GM23338 (cell line): ENCODE measurements at regions not wholly inside any gene's neighbourhood (a gene's known extent, or its start where the extent isn't known, plus 50 kb on each side); places are given as distances from the start of the nearest gene placed in this dataset.
A peak's percentile ranks its signal among the peaks of the same experiment; 100 is the strongest.

Source experiments
- ATAC-seq: fragments of 200-7000 bp; cut with Tn5 transposase; 3 replicates; pipeline ENCODE4 v1.9.1; 2020
- DNase-seq: peaks from one replicate; pipeline ENCODE4 v3.0.0-alpha.2; 2015; ENCODE audit warnings: low spot score
- H2AFZ ChIP-seq: fragments of 200-600 bp; sonication (generic); 2 replicates; pipeline ENCODE4 v1.8.0; 2016; ENCODE audit warnings: antibody characterized with exemption, mild to moderate bottlenecking, moderate library complexity
- H3F3A ChIP-seq: fragments of 200-600 bp; sonication (generic); replicated peaks from 2 replicates; pipeline ENCODE4 v1.8.0; 2017; ENCODE audit warnings: antibody characterized with exemption, mixed run types, low read depth
- H3K27ac ChIP-seq: fragments of 200-600 bp; sonication (generic); 2 replicates; pipeline ENCODE4 v1.6.1; 2016; ENCODE audit warnings: low read depth
- H3K27me3 ChIP-seq: fragments of 200-600 bp; sonication (generic); 2 replicates; pipeline ENCODE4 v1.8.0; 2016; ENCODE audit warnings: mild to moderate bottlenecking, mixed run types, moderate library complexity; ENCODE audit not compliant: insufficient read depth
- H3K36me3 ChIP-seq: fragments of 200-600 bp; sonication (generic); 2 replicates; pipeline ENCODE4 v1.8.0; 2016; ENCODE audit warnings: mild to moderate bottlenecking; ENCODE audit not compliant: insufficient read depth
- H3K4me1 ChIP-seq: fragments of 200-600 bp; sonication (generic); 2 replicates; pipeline ENCODE4 v1.8.0; 2016; ENCODE audit warnings: mild to moderate bottlenecking, moderate library complexity; ENCODE audit not compliant: insufficient read depth
- H3K4me2 ChIP-seq: fragments of 200-600 bp; sonication (generic); 2 replicates; pipeline ENCODE4 v1.7.1; 2017; ENCODE audit warnings: mixed run types
- H3K4me3 ChIP-seq: fragments of 200-600 bp; sonication (generic); 2 replicates; pipeline ENCODE4 v1.6.1; 2016; ENCODE audit warnings: mixed run types
- H3K79me2 ChIP-seq: fragments of 200-600 bp; sonication (generic); replicated peaks from 2 replicates; pipeline ENCODE4 v1.8.0; 2017; ENCODE audit warnings: mild to moderate bottlenecking; ENCODE audit not compliant: insufficient read depth
- H3K9me2 ChIP-seq: fragments of 200-600 bp; sonication (generic); 2 replicates; pipeline ENCODE4 v1.8.0; 2017; ENCODE audit not compliant: insufficient read depth
- H4K20me1 ChIP-seq: fragments of 200-600 bp; sonication (generic); replicated peaks from 2 replicates; pipeline ENCODE4 v1.8.0; 2017; ENCODE audit warnings: mild to moderate bottlenecking; ENCODE audit not compliant: insufficient read depth
- H3K27ac Mint-ChIP-seq: 2 replicates; pipeline ENCODE4 v1.8.0; 2020; ENCODE audit warnings: inconsistent platforms, mild to moderate bottlenecking, moderate library complexity, mixed read lengths
- H3K27me3 Mint-ChIP-seq: 3 replicates; pipeline ENCODE4 v1.8.0; 2022; ENCODE audit warnings: low read depth, mild to moderate bottlenecking, moderate library complexity, mixed read lengths, inconsistent platforms; ENCODE audit not compliant: insufficient read depth, poor library complexity
- H3K36me3 Mint-ChIP-seq: 3 replicates; pipeline ENCODE4 v1.8.0; 2021; ENCODE audit warnings: low read depth, mild to moderate bottlenecking, inconsistent platforms, moderate library complexity, mixed read lengths
- H3K4me1 Mint-ChIP-seq: 3 replicates; pipeline ENCODE4 v1.8.0; 2020; ENCODE audit warnings: mild to moderate bottlenecking, inconsistent platforms, mixed read lengths
- H3K4me3 Mint-ChIP-seq: 3 replicates; pipeline ENCODE4 v1.8.0; 2021; ENCODE audit warnings: moderate library complexity, mild to moderate bottlenecking, inconsistent platforms, mixed read lengths
- H3K9me3 Mint-ChIP-seq: 3 replicates; pipeline ENCODE4 v1.8.0; 2020; ENCODE audit warnings: moderate library complexity, mild to moderate bottlenecking, inconsistent platforms, mixed read lengths
- CREB1 ChIP-seq: fragments of 250-450 bp; sonication (Bioruptor Pico); IDR thresholded peaks from 2 replicates; pipeline ENCODE4 v1.5.0; 2020; ENCODE audit warnings: low read depth, mild to moderate bottlenecking, moderate library complexity
- EZH2phosphoT487 ChIP-seq: fragments of 200-600 bp; sonication (generic); IDR thresholded peaks from one replicate; pipeline ENCODE4 v1.8.1; 2018; ENCODE audit warnings: antibody characterized with exemption; ENCODE audit not compliant: unreplicated experiment
- NANOG ChIP-seq: IDR thresholded peaks from 2 replicates; pipeline ENCODE4 v1.6.1; 2016; ENCODE audit warnings: antibody characterized with exemption, borderline replicate concordance
- POLR2AphosphoS5 ChIP-seq: IDR thresholded peaks from 2 replicates; pipeline ENCODE4 v1.6.1; 2016; ENCODE audit warnings: antibody characterized with exemption, low read depth
- STAT1 ChIP-seq: IDR thresholded peaks from one replicate; pipeline ENCODE4 v1.6.1; 2016; ENCODE audit warnings: antibody characterized with exemption; ENCODE audit not compliant: unreplicated experiment
- ZNF114 ChIP-seq: fragments of 250-450 bp; sonication (Bioruptor Pico); IDR thresholded peaks from 2 replicates; pipeline ENCODE4 v1.5.0; 2020; ENCODE audit warnings: mild to moderate bottlenecking, moderate library complexity
- TF ChIP-seq, protein P1 (sequence below): IDR thresholded peaks from 2 replicates; pipeline ENCODE4 v1.6.1; 2016; ENCODE audit warnings: antibody characterized with exemption
- TF ChIP-seq, protein P2 (sequence below): IDR thresholded peaks from one replicate; pipeline ENCODE4 v1.6.1; 2018; ENCODE audit warnings: antibody characterized with exemption; ENCODE audit not compliant: unreplicated experiment
- TF ChIP-seq, protein P3 (sequence below), 2 experiments: fragments of 200-600 bp in 1 of 2; sonication (generic) in 1 of 2; conservative IDR thresholded peaks; 2 replicates each; pipeline versions ENCODE4 v1.5.1 to v1.6.1; 2016 to 2017; ENCODE audit warnings: antibody characterized with exemption in 2 of 2, low read depth in 2 of 2, mild to moderate bottlenecking in 2 of 2, moderate library complexity in 1 of 2

DNA sequence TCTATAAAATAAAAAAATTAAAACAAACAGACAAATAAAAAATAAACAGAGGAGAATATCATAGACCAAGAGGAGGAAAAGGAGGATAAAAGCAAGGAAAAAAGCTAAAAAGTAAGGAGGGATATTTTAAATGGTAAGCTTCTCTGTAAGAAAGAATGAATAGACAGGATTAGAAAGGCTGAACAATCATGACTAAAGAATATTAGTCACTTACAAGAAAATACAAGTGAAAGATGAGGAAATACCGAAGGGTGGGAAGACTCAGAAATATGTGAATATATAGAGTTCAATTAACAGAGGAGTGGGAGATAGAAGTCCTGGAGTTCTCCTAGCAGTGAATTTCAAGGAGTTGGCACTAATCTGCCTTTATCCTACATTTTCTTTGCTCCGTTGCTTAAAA lies 162.6 kb downstream of the RTL3 start:
- no peak overlapping the region for H2AFZ ChIP-seq
- H3K79me2 ChIP-seq: no peaks in the 10 kb centered on the region
- H3K27ac ChIP-seq: no peak overlapping the region
- no peaks in the 10 kb centered on the region for H3K36me3 ChIP-seq
- Mint-ChIP-seq H3K9me3 (no peaks in the 10 kb centered on the region; the same call in 1 of the 3 replicates), H3K4me3 (no peak overlapping the region), H3K27ac (no peak overlapping the region), H3K4me1 (peaks cover 6% of the 10 kb centered on the region; the same call in 2 of the 3 replicates), H3K27me3 (peaks cover 1% of the 10 kb centered on the region), H3K36me3 (no peaks in the 10 kb centered on the region)
- H3F3A ChIP-seq: no peaks in the 10 kb centered on the region
- no peaks in the 10 kb centered on the region for H3K9me2 ChIP-seq
- no peaks in the 10 kb centered on the region for H3K27me3 ChIP-seq
- no peak overlapping the region for H3K4me3 ChIP-seq
- DNase-seq (no peak), ATAC-seq (no peak)
- H3K4me2 ChIP-seq: no peak overlapping the region
- no peaks in the 10 kb centered on the region for H4K20me1 ChIP-seq
- H3K4me1 ChIP-seq: no peaks in the 10 kb centered on the region; the same call in 1 of the 2 replicates
- no peak for TF ChIP-seq CREB1 (CRISPR knock-in tag)

DNA sequence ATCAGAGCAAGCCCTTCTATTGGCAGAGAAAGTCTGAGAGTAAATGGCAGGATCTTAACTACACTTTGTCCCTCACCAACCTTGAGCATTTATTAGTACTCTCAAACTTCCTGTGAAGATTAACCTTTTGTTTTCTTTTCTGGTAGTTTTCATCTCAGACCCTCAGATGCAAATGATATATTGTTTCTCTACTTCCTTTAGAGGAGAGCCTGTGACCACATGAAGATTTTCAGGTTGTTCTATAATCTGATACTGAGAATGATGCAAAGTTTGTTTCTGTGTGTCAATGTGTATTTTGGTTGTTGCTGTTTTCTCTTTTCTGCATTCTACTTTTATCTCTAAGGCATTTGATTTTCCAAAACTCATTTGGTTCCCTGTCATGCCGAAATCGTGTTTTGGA lies 165.8 kb upstream of the CYSLTR1 start:
- Histone ChIP-seq H2AFZ (0 out of 2 replicates have a peak overlapping the region, but pooled peaks have one; percentile 28), H3K9me2 (no peaks in the 10 kb centered on the region), H3K27me3 (no peaks in the 10 kb centered on the region), H3K79me2 (no peaks in the 10 kb centered on the region), H4K20me1 (no peaks in the 10 kb centered on the region), H3K36me3 (no peaks in the 10 kb centered on the region), H3F3A (no peaks in the 10 kb centered on the region), H3K4me3 (no peak overlapping the region), H3K4me2 (no peak overlapping the region), H3K27ac (no peak overlapping the region), H3K4me1 (no peaks in the 10 kb centered on the region; the same call in 1 of the 2 replicates)
- no peak for DNase-seq
- H3K4me1 Mint-ChIP-seq: peaks cover 6% of the 10 kb centered on the region; the same call in 1 of the 3 replicates
- TF ChIP-seq, protein P1, sequence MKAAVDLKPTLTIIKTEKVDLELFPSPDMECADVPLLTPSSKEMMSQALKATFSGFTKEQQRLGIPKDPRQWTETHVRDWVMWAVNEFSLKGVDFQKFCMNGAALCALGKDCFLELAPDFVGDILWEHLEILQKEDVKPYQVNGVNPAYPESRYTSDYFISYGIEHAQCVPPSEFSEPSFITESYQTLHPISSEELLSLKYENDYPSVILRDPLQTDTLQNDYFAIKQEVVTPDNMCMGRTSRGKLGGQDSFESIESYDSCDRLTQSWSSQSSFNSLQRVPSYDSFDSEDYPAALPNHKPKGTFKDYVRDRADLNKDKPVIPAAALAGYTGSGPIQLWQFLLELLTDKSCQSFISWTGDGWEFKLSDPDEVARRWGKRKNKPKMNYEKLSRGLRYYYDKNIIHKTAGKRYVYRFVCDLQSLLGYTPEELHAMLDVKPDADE: no peak
- TF ChIP-seq ZNF114 (no peak), NANOG (no peak), POLR2AphosphoS5 (no peak)
- TF ChIP-seq, protein P2, sequence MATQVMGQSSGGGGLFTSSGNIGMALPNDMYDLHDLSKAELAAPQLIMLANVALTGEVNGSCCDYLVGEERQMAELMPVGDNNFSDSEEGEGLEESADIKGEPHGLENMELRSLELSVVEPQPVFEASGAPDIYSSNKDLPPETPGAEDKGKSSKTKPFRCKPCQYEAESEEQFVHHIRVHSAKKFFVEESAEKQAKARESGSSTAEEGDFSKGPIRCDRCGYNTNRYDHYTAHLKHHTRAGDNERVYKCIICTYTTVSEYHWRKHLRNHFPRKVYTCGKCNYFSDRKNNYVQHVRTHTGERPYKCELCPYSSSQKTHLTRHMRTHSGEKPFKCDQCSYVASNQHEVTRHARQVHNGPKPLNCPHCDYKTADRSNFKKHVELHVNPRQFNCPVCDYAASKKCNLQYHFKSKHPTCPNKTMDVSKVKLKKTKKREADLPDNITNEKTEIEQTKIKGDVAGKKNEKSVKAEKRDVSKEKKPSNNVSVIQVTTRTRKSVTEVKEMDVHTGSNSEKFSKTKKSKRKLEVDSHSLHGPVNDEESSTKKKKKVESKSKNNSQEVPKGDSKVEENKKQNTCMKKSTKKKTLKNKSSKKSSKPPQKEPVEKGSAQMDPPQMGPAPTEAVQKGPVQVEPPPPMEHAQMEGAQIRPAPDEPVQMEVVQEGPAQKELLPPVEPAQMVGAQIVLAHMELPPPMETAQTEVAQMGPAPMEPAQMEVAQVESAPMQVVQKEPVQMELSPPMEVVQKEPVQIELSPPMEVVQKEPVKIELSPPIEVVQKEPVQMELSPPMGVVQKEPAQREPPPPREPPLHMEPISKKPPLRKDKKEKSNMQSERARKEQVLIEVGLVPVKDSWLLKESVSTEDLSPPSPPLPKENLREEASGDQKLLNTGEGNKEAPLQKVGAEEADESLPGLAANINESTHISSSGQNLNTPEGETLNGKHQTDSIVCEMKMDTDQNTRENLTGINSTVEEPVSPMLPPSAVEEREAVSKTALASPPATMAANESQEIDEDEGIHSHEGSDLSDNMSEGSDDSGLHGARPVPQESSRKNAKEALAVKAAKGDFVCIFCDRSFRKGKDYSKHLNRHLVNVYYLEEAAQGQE: no peak
- ATAC-seq: no peak
- H3K4me3 Mint-ChIP-seq: no peak overlapping the region
- peaks cover 1% of the 10 kb centered on the region for H3K27me3 Mint-ChIP-seq
- no peak overlapping the region for H3K27ac Mint-ChIP-seq
- H3K9me3 Mint-ChIP-seq: no peaks in the 10 kb centered on the region; the same call in 2 of the 3 replicates
- H3K36me3 Mint-ChIP-seq: no peaks in the 10 kb centered on the region

DNA sequence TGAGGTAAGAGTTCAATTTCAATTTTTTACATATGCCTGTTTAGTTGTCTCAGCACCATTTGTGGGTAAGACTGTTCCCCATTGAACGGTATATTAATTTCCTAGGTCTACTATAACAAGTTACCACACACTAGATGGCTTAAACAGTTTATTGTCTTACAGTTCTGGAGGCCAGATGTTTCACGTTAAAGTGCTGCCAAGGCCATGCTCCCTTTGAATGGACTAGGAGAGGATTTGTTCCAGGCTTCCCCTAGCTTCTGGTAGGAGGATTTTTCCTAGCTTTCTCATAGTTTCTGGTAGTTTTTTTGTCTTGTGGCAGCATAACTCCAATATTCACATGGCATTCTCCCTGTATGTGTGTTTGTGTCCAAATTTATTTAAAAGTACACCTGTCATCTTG lies 149.3 kb upstream of the CYSLTR1 start:
- Mint-ChIP-seq H3K27me3 (no peaks in the 10 kb centered on the region), H3K9me3 (peaks cover 18% of the 10 kb centered on the region)
- TF ChIP-seq NANOG (no peak), CREB1 (CRISPR knock-in tag) (no peak), POLR2AphosphoS5 (no peak), EZH2phosphoT487 (no peak), STAT1 (no peak), ZNF114 (no peak)
- TF ChIP-seq, protein P3, sequence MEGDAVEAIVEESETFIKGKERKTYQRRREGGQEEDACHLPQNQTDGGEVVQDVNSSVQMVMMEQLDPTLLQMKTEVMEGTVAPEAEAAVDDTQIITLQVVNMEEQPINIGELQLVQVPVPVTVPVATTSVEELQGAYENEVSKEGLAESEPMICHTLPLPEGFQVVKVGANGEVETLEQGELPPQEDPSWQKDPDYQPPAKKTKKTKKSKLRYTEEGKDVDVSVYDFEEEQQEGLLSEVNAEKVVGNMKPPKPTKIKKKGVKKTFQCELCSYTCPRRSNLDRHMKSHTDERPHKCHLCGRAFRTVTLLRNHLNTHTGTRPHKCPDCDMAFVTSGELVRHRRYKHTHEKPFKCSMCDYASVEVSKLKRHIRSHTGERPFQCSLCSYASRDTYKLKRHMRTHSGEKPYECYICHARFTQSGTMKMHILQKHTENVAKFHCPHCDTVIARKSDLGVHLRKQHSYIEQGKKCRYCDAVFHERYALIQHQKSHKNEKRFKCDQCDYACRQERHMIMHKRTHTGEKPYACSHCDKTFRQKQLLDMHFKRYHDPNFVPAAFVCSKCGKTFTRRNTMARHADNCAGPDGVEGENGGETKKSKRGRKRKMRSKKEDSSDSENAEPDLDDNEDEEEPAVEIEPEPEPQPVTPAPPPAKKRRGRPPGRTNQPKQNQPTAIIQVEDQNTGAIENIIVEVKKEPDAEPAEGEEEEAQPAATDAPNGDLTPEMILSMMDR (conservative IDR thresholded peaks at IDR 0.05; ENCODE audit: low read depth in 2 of 2): no peak
- TF ChIP-seq, protein P2: no peak

More for the DNA sequence above, 149.3 kb upstream of the CYSLTR1 start:
- no peaks in the 10 kb centered on the region for H3K36me3 ChIP-seq
- H3K27me3 ChIP-seq: no peaks in the 10 kb centered on the region
- no peaks in the 10 kb centered on the region for H3K9me2 ChIP-seq
- no peak overlapping the region for H2AFZ ChIP-seq
- Mint-ChIP-seq H3K4me3 (no peak overlapping the region), H3K27ac (no peak overlapping the region), H3K4me1 (no peaks in the 10 kb centered on the region), H3K36me3 (peaks cover 8% of the 10 kb centered on the region; the same call in 2 of the 3 replicates)
- H4K20me1 ChIP-seq: no peaks in the 10 kb centered on the region
- no peak overlapping the region for H3K4me3 ChIP-seq
- no peak overlapping the region for H3K4me2 ChIP-seq
- H3K4me1 ChIP-seq: no peaks in the 10 kb centered on the region
- no peak overlapping the region for H3K27ac ChIP-seq
- H3K79me2 ChIP-seq: no peaks in the 10 kb centered on the region
- ATAC-seq: no peak
- H3F3A ChIP-seq: no peaks in the 10 kb centered on the region
- no peak for DNase-seq
